SK-N-SH treated with all-trans-retinoic acid at 6 μM for 48 hours (cell line): ENCODE measurements at regions not wholly inside any gene's neighbourhood (a gene's known extent, or its start where the extent isn't known, plus 50 kb on each side); places are given as distances from the start of the nearest gene placed in this dataset.

Experiments used
- GLIS3 ChIP-seq: fragments of 250-450 bp; sonication (Bioruptor Pico); IDR thresholded peaks from 2 replicates; pipeline ENCODE4 v1.5.0; 2020; ENCODE audit warnings: mild to moderate bottlenecking, moderate library complexity
- TF ChIP-seq, protein P1 (sequence below): fragments of 250-450 bp; sonication (Bioruptor Pico); IDR thresholded peaks from 2 replicates; pipeline ENCODE4 v1.5.1; 2020; ENCODE audit warnings: low read depth, mild to moderate bottlenecking, moderate library complexity
- TF ChIP-seq, protein P2 (sequence below): fragments of 250-450 bp; sonication (Bioruptor Pico); IDR thresholded peaks from 2 replicates; pipeline ENCODE4 v1.8.0; 2021; ENCODE audit warnings: low read depth, mild to moderate bottlenecking, moderate library complexity, borderline replicate concordance
- TF ChIP-seq, protein P3 (sequence below): fragments of 250-450 bp; sonication (Bioruptor Pico); IDR thresholded peaks from 2 replicates; pipeline ENCODE4 v1.8.0; 2020; ENCODE audit warnings: mild to moderate bottlenecking, moderate library complexity, borderline replicate concordance

DNA sequence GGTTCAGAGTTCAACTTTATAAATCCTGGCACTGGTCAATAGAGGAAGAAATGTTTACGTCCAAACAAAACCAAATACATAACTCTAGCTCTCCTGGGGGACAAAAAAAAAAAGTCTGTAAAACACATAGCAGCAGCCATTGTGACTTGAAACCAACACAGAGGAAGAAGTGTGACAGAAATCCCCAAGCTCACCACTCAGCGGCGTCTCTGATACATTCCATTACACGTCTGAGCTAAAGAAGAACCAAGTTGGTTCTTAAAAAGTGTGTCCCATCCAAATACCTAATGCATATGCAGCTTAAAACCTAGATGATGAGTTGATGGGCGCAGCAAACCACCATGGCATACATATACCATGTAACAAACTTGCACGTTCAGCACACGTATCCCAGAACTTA is 58.3 kb upstream of the NANOS1 start:
- TF ChIP-seq, protein P1, sequence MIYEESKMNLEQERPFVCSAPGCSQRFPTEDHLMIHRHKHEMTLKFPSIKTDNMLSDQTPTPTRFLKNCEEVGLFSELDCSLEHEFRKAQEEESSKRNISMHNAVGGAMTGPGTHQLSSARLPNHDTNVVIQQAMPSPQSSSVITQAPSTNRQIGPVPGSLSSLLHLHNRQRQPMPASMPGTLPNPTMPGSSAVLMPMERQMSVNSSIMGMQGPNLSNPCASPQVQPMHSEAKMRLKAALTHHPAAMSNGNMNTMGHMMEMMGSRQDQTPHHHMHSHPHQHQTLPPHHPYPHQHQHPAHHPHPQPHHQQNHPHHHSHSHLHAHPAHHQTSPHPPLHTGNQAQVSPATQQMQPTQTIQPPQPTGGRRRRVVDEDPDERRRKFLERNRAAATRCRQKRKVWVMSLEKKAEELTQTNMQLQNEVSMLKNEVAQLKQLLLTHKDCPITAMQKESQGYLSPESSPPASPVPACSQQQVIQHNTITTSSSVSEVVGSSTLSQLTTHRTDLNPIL (CRISPR knock-in tag), result no peak
- TF ChIP-seq, protein P2, sequence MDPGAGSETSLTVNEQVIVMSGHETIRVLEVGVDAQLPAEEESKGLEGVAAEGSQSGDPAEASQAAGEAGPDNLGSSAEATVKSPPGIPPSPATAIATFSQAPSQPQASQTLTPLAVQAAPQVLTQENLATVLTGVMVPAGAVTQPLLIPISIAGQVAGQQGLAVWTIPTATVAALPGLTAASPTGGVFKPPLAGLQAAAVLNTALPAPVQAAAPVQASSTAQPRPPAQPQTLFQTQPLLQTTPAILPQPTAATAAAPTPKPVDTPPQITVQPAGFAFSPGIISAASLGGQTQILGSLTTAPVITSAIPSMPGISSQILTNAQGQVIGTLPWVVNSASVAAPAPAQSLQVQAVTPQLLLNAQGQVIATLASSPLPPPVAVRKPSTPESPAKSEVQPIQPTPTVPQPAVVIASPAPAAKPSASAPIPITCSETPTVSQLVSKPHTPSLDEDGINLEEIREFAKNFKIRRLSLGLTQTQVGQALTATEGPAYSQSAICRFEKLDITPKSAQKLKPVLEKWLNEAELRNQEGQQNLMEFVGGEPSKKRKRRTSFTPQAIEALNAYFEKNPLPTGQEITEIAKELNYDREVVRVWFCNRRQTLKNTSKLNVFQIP (CRISPR knock-in tag), result no peak
- TF ChIP-seq, protein P3, sequence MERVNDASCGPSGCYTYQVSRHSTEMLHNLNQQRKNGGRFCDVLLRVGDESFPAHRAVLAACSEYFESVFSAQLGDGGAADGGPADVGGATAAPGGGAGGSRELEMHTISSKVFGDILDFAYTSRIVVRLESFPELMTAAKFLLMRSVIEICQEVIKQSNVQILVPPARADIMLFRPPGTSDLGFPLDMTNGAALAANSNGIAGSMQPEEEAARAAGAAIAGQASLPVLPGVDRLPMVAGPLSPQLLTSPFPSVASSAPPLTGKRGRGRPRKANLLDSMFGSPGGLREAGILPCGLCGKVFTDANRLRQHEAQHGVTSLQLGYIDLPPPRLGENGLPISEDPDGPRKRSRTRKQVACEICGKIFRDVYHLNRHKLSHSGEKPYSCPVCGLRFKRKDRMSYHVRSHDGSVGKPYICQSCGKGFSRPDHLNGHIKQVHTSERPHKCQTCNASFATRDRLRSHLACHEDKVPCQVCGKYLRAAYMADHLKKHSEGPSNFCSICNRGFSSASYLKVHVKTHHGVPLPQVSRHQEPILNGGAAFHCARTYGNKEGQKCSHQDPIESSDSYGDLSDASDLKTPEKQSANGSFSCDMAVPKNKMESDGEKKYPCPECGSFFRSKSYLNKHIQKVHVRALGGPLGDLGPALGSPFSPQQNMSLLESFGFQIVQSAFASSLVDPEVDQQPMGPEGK (CRISPR knock-in tag), result no peak
- TF ChIP-seq GLIS3 (CRISPR knock-in tag), result no peak
